Stomach (tissue), 4 donors: ENCODE measurements at regions not wholly inside any gene's neighbourhood (a gene's known extent, or its start where the extent isn't known, plus 50 kb on each side); places are given as distances from the start of the nearest gene placed in this dataset.

ENCODE experiments used
- POLR2A ChIP-seq, 4 donors: fragments of 450-650 bp; IDR thresholded peaks; one replicate each; pipeline ENCODE4 v1.6.1; 2016; ENCODE audit warnings: antibody characterized with exemption in 4 of 4, control low read depth in 2 of 4, mild to moderate bottlenecking in 1 of 4, moderate library complexity in 1 of 4
- POLR2AphosphoS5 ChIP-seq, 3 donors: sonication (generic); formaldehyde crosslinking; IDR thresholded peaks; one replicate each; pipeline ENCODE4 v1.6.1; 2016; ENCODE audit warnings: antibody characterized with exemption in 3 of 3
- TF ChIP-seq, protein P1 (sequence below), 7 experiments: fragments of 450-650 bp in 4 of 7; fragments of 200-600 bp in 3 of 7; sonication (generic) in 3 of 7; IDR thresholded peaks; one replicate each; pipeline ENCODE4 v1.5.1; 2016 to 2019; ENCODE audit warnings: antibody characterized with exemption in 7 of 7, control low read depth in 2 of 7, mild to moderate bottlenecking in 1 of 7

DNA sequence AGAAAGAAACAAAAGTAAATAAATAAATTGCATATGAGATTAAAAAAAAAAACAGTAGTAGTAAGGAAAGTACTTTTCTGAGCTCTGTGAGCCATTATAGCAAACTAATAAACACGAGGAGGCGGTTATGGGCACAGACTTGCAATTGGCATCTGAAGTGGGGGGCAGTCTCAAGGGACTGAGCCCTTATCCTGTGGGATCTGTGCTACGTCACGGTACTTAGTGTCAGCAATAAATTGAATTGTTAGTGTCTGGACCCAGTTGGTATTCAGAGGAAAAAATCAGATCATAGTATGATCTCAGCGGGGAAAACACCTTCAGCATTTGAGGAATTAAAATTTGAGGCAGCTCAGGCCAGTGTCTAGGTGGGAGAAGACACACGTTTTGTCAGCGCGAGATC, 76.6 kb upstream of the TEX51 start:
- TF ChIP-seq, protein P1, sequence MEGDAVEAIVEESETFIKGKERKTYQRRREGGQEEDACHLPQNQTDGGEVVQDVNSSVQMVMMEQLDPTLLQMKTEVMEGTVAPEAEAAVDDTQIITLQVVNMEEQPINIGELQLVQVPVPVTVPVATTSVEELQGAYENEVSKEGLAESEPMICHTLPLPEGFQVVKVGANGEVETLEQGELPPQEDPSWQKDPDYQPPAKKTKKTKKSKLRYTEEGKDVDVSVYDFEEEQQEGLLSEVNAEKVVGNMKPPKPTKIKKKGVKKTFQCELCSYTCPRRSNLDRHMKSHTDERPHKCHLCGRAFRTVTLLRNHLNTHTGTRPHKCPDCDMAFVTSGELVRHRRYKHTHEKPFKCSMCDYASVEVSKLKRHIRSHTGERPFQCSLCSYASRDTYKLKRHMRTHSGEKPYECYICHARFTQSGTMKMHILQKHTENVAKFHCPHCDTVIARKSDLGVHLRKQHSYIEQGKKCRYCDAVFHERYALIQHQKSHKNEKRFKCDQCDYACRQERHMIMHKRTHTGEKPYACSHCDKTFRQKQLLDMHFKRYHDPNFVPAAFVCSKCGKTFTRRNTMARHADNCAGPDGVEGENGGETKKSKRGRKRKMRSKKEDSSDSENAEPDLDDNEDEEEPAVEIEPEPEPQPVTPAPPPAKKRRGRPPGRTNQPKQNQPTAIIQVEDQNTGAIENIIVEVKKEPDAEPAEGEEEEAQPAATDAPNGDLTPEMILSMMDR (IDR thresholded peaks at IDR 0.05): no peak
- TF ChIP-seq POLR2AphosphoS5 (IDR thresholded peaks at IDR 0.05) (no peak), POLR2A (IDR thresholded peaks at IDR 0.05) (no peak)
